ENCODE measurements at regions not wholly inside any gene's neighbourhood (a gene's known extent, or its start where the extent isn't known, plus 50 kb on each side); places are given as distances from the start of the nearest gene placed in this dataset.

GRCh38 chr21:28632755-28633408 lies 359.8 kb downstream of the LTN1 start:
- Histone ChIP-seq H3K27ac (ENCODE audit: control insufficient read depth, insufficient read depth, low read length) (peak overlapping the region; percentile 94), H3K79me2 (ENCODE audit: control insufficient read depth, insufficient read depth, low read length) (no peaks in the 10 kb centered on the region), H3K4me3 (ENCODE audit: control insufficient read depth in 2 of 3, extremely low read depth in 1 of 3, insufficient read depth in 2 of 3, low read depth in 1 of 3, low read length in 3 of 3) (peak overlapping the region; percentile 5 to 53 (median 50)), H2AFZ (ENCODE audit: control insufficient read depth, low read length) (no peak overlapping the region), H3K9me3 (ENCODE audit: control insufficient read depth, low read depth, low read length) (no peaks in the 10 kb centered on the region), H3K27me3 (ENCODE audit: control insufficient read depth, extremely low read depth, insufficient read depth, low read length) (no peaks in the 10 kb centered on the region), H3K9ac (ENCODE audit: control insufficient read depth, extremely low read depth, insufficient read depth, low read length) (peak overlapping the region; percentile 68), H3K9me1 (ENCODE audit: control insufficient read depth, extremely low read depth, insufficient read depth, low read length) (no peaks in the 10 kb centered on the region), H3K4me1 (ENCODE audit: control insufficient read depth, extremely low read depth, insufficient read depth, low read length) (peaks cover 60% of the 10 kb centered on the region), H4K20me1 (ENCODE audit: control insufficient read depth, extremely low read depth, insufficient read depth, low read length) (no peaks in the 10 kb centered on the region), H3K36me3 (ENCODE audit: control insufficient read depth in 2 of 2, extremely low read depth in 1 of 2, insufficient read depth in 2 of 2, low read length in 2 of 2) (no peaks in the 10 kb centered on the region), H3K4me2 (ENCODE audit: control insufficient read depth, extremely low read depth, insufficient read depth, low read depth, low read length) (peak overlapping the region; percentile 74)
- dilution Hi-C loops (cut with MboI; ENCODE audit: extremely low pct_ligation_motif_present, low sequenced_read_pairs), result no loop called here
- FAIRE-seq, result peak; percentile 99
- DNase-seq (ENCODE audit: low read depth, low spot score), result peak; percentile 98
- no peak for TF ChIP-seq EZH2 (IDR thresholded peaks at IDR 0.05; ENCODE audit: low read length)
- no peak for TF ChIP-seq CTCF (optimal IDR thresholded peaks at IDR 0.05 in 1 of 3, IDR thresholded peaks at IDR 0.05 in 1 of 3, conservative IDR thresholded peaks at IDR 0.05 in 1 of 3; ENCODE audit: extremely low read depth in 1 of 3, insufficient read depth in 2 of 3, low read length in 3 of 3)

- Histone ChIP-seq H3K4me3 (ENCODE audit: control insufficient read depth in 2 of 3, extremely low read depth in 1 of 3, insufficient read depth in 2 of 3, low read depth in 1 of 3, low read length in 3 of 3) (no peak overlapping the region), H3K9ac (ENCODE audit: control insufficient read depth, extremely low read depth, insufficient read depth, low read length) (no peak overlapping the region), H3K4me1 (ENCODE audit: control insufficient read depth, extremely low read depth, insufficient read depth, low read length) (peaks cover 26% of the 10 kb centered on the region), H3K4me2 (ENCODE audit: control insufficient read depth, extremely low read depth, insufficient read depth, low read depth, low read length) (no peak overlapping the region), H3K9me1 (ENCODE audit: control insufficient read depth, extremely low read depth, insufficient read depth, low read length) (no peaks in the 10 kb centered on the region), H2AFZ (ENCODE audit: control insufficient read depth, low read length) (peak overlapping the region; percentile 20), H3K27ac (ENCODE audit: control insufficient read depth, insufficient read depth, low read length) (no peak overlapping the region), H3K9me3 (ENCODE audit: control insufficient read depth, low read depth, low read length) (no peaks in the 10 kb centered on the region), H3K27me3 (ENCODE audit: control insufficient read depth, extremely low read depth, insufficient read depth, low read length) (no peaks in the 10 kb centered on the region), H3K36me3 (ENCODE audit: control insufficient read depth in 2 of 2, extremely low read depth in 1 of 2, insufficient read depth in 2 of 2, low read length in 2 of 2) (no peaks in the 10 kb centered on the region), H4K20me1 (ENCODE audit: control insufficient read depth, extremely low read depth, insufficient read depth, low read length) (no peaks in the 10 kb centered on the region), H3K79me2 (ENCODE audit: control insufficient read depth, insufficient read depth, low read length) (no peaks in the 10 kb centered on the region)
- dilution Hi-C loops (cut with MboI; ENCODE audit: extremely low pct_ligation_motif_present, low sequenced_read_pairs), result no loop called here
- DNase-seq (ENCODE audit: low read depth, low spot score), result no peak
- peak; percentile 26 for FAIRE-seq
- no peak for TF ChIP-seq CTCF (optimal IDR thresholded peaks at IDR 0.05 in 1 of 3, IDR thresholded peaks at IDR 0.05 in 1 of 3, conservative IDR thresholded peaks at IDR 0.05 in 1 of 3; ENCODE audit: extremely low read depth in 1 of 3, insufficient read depth in 2 of 3, low read length in 3 of 3)
- no peak for TF ChIP-seq EZH2 (IDR thresholded peaks at IDR 0.05; ENCODE audit: low read length)
These were observed 365.0 kb downstream of the LTN1 start for GRCh38 chr21:28627691-28628090.
